ENCODE measurements at regions not wholly inside any gene's neighbourhood (a gene's known extent, or its start where the extent isn't known, plus 50 kb on each side); places are given as distances from the start of the nearest gene placed in this dataset.

- TF ChIP-seq CTCF (IDR thresholded peaks at IDR 0.05 in 2 of 3, conservative IDR thresholded peaks at IDR 0.05 in 1 of 3; ENCODE audit: borderline replicate concordance in 1 of 3, insufficient read depth in 1 of 3, low read depth in 2 of 3, low read length in 2 of 3) = no peak
- TF ChIP-seq REST (IDR thresholded peaks at IDR 0.05; ENCODE audit: low read depth) = no peak
- TF ChIP-seq SP1 (IDR thresholded peaks at IDR 0.05; ENCODE audit: low read depth) = no peak
- TF ChIP-seq TCF7L2 (IDR thresholded peaks at IDR 0.05; ENCODE audit: borderline replicate concordance, extremely low read depth, insufficient read depth, insufficient read length) = no peak
- no peak for TF ChIP-seq SIN3A (IDR thresholded peaks at IDR 0.05; ENCODE audit: low read depth)
- no peak for TF ChIP-seq MAX (IDR thresholded peaks at IDR 0.05)
- no peak for TF ChIP-seq EZH2phosphoT487 (IDR thresholded peaks at IDR 0.05; ENCODE audit: borderline replicate concordance)
- no peak for TF ChIP-seq ATF3 (IDR thresholded peaks at IDR 0.05)
- no peak for TF ChIP-seq ZBTB33 (IDR thresholded peaks at IDR 0.05; ENCODE audit: extremely low read depth, insufficient replicate concordance, low read length)
- no peak for TF ChIP-seq EZH2 (IDR thresholded peaks at IDR 0.05)
- TF ChIP-seq POLR2AphosphoS5 (IDR thresholded peaks at IDR 0.05; ENCODE audit: low read depth, low read length) = no peak
- no peak for TF ChIP-seq ELF1 (IDR thresholded peaks at IDR 0.05; ENCODE audit: borderline replicate concordance, low read depth)
These were observed 114.0 kb upstream of the SDK2 start for GRCh38 chr17:73758245-73758644.

Data from HCT116 (cell line).